ENCODE measurements at regions not wholly inside any gene's neighbourhood (a gene's known extent, or its start where the extent isn't known, plus 50 kb on each side); places are given as distances from the start of the nearest gene placed in this dataset.

GRCh38 chr1:29830383-29830782, 594.1 kb downstream of the PTPRU start:
- WGBS = 60% methylated on average over 8 of the region's 8 CpGs
- peak; percentile 10 for DNase-seq (ENCODE audit: low spot score)
- no peak overlapping the region for H3K4me3 ChIP-seq (ENCODE audit: low read depth in 1 of 3, low read length in 3 of 3)

GRCh38 chr1:29829448-29830344, 593.4 kb downstream of the PTPRU start:
- 80% methylated on average over 14 of the region's 14 CpGs for WGBS
- peak; percentile 27 for DNase-seq (ENCODE audit: low spot score)
- Histone ChIP-seq H3K27me3 (ENCODE audit: control insufficient read depth in 4 of 4, insufficient read depth in 4 of 4, low read length in 3 of 4) (no peaks in the 10 kb centered on the region), H3K4me3 (ENCODE audit: low read depth in 1 of 3, low read length in 3 of 3) (no peak overlapping the region), H3K4me1 (ENCODE audit: control insufficient read depth in 4 of 4, insufficient read depth in 4 of 4, low read length in 3 of 4) (no peaks in the 10 kb centered on the region), H3K36me3 (ENCODE audit: control insufficient read depth in 4 of 4, insufficient read depth in 3 of 4, low read depth in 1 of 4, low read length in 3 of 4) (no peaks in the 10 kb centered on the region), H3K27ac (ENCODE audit: low read depth in 1 of 2, low read length in 2 of 2) (no peak overlapping the region), H3K9me3 (ENCODE audit: control insufficient read depth in 4 of 4, low read length in 3 of 4) (no peaks in the 10 kb centered on the region), H3K9ac (ENCODE audit: low read depth in 1 of 2, low read length in 2 of 2) (no peak overlapping the region)
- no peak for TF ChIP-seq ATF3 (IDR thresholded peaks at IDR 0.05)
- no peak for TF ChIP-seq SP1 (IDR thresholded peaks at IDR 0.05)
- TF ChIP-seq MAX (IDR thresholded peaks at IDR 0.05) = no peak
- TF ChIP-seq HNF4A (conservative IDR thresholded peaks at IDR 0.05) = no peak
- no peak for TF ChIP-seq NR2F2 (IDR thresholded peaks at IDR 0.05)
- TF ChIP-seq REST (IDR thresholded peaks at IDR 0.05) = no peak
- no peak for TF ChIP-seq FOXA1 (IDR thresholded peaks at IDR 0.05)
- no peak for TF ChIP-seq RAD21 (IDR thresholded peaks at IDR 0.05)
- no peak for TF ChIP-seq GABPA (IDR thresholded peaks at IDR 0.05 in 1 of 2, conservative IDR thresholded peaks at IDR 0.05 in 1 of 2)

More at GRCh38 chr1:29830383-29830782, 594.1 kb downstream of the PTPRU start:
- H3K9ac ChIP-seq (ENCODE audit: low read depth in 1 of 2, low read length in 2 of 2) = no peak overlapping the region
- TF ChIP-seq SP1 (IDR thresholded peaks at IDR 0.05) = no peak
- TF ChIP-seq HNF4G (IDR thresholded peaks at IDR 0.05) = no peak
- no peak for TF ChIP-seq RAD21 (IDR thresholded peaks at IDR 0.05)
- no peak for TF ChIP-seq TAF1 (conservative IDR thresholded peaks at IDR 0.05)
- no peak for TF ChIP-seq YY1 (IDR thresholded peaks at IDR 0.05)
- no peak for TF ChIP-seq GABPA (IDR thresholded peaks at IDR 0.05 in 1 of 2, conservative IDR thresholded peaks at IDR 0.05 in 1 of 2)
- TF ChIP-seq RXRA (IDR thresholded peaks at IDR 0.05) = no peak
- TF ChIP-seq EGR1 (IDR thresholded peaks at IDR 0.05; ENCODE audit: low read depth in 2 of 2) = no peak
- no peak for TF ChIP-seq CTCF (IDR thresholded peaks at IDR 0.05; ENCODE audit: low read depth, low read length, missing input control)
- no peak for TF ChIP-seq MAX (IDR thresholded peaks at IDR 0.05)
- TF ChIP-seq NR2F2 (IDR thresholded peaks at IDR 0.05) = no peak
- no peaks in the 10 kb centered on the region for H3K36me3 ChIP-seq (ENCODE audit: control insufficient read depth in 4 of 4, insufficient read depth in 3 of 4, low read depth in 1 of 4, low read length in 3 of 4)
- no peaks in the 10 kb centered on the region for H3K27me3 ChIP-seq (ENCODE audit: control insufficient read depth in 4 of 4, insufficient read depth in 4 of 4, low read length in 3 of 4)
- no peak overlapping the region for H3K27ac ChIP-seq (ENCODE audit: low read depth in 1 of 2, low read length in 2 of 2)
- no peaks in the 10 kb centered on the region for H3K4me1 ChIP-seq (ENCODE audit: control insufficient read depth in 4 of 4, insufficient read depth in 4 of 4, low read length in 3 of 4)
- H3K9me3 ChIP-seq (ENCODE audit: control insufficient read depth in 4 of 4, low read length in 3 of 4) = no peaks in the 10 kb centered on the region
